SK-N-SH (cell line): ENCODE measurements at regions not wholly inside any gene's neighbourhood (a gene's known extent, or its start where the extent isn't known, plus 50 kb on each side); places are given as distances from the start of the nearest gene placed in this dataset.

ENCODE experiments used
- CTCF ChIA-PET: fragments of 300-600, 350-600 bp; formaldehyde crosslinking; extraction: SDS; loops from one replicate; lab custom pipeline; 2021; lab: Yijun Ruan, JAX
- POLR2A ChIA-PET: fragments of 350-600 bp; sonication (Branson Sonifier 250); formaldehyde crosslinking; extraction: SDS; loops from one replicate; lab custom pipeline; 2020; ENCODE audit warnings: antibody characterized with exemption, inconsistent platforms; lab: Yijun Ruan, JAX
- DNase-seq: peaks from one replicate; pipeline ENCODE4 v3.0.0; 2012
- H2AFZ ChIP-seq: fragments of 200-600 bp; sonication (generic); 2 replicates; pipeline ENCODE4 v1.8.1; 2016; ENCODE audit warnings: antibody characterized with exemption, mild to moderate bottlenecking, low read depth
- H3F3A ChIP-seq: fragments of 200-600 bp; sonication (generic); replicated peaks from 2 replicates; pipeline ENCODE3; 2016; ENCODE audit warnings: antibody characterized with exemption, mild to moderate bottlenecking; ENCODE audit not compliant: insufficient read depth
- H3K27ac ChIP-seq, 2 experiments: fragments of 200-500 bp in 1 of 2; fragments of 200-600 bp in 1 of 2; sonication (Bioruptor generic) in 1 of 2; sonication (generic), shearing (Covaris generic) in 1 of 2; 2 replicates each; pipeline versions ENCODE4 v1.5.1 to v1.6.1; 2014 to 2016; ENCODE audit warnings: low read depth in 2 of 2, inconsistent platforms in 1 of 2, low read length in 1 of 2, mild to moderate bottlenecking in 1 of 2, mixed read lengths in 1 of 2
- H3K27me3 ChIP-seq: fragments of 200-600 bp; sonication (generic), shearing (Covaris generic); 2 replicates; pipeline ENCODE4 v1.6.1; 2016; ENCODE audit warnings: mixed run types; ENCODE audit not compliant: insufficient read depth
- H3K36me3 ChIP-seq, 2 experiments: fragments of 200-500 bp in 1 of 2; fragments of 200-600 bp in 1 of 2; sonication (Bioruptor generic) in 1 of 2; sonication (generic) in 1 of 2; replicated peaks in 1 of 2; 2 replicates each; pipeline versions ENCODE3 to v1.5.1; 2014 to 2016; ENCODE audit warnings: low read length in 1 of 2, mild to moderate bottlenecking in 1 of 2; ENCODE audit not compliant: insufficient read depth in 2 of 2, control insufficient read depth in 1 of 2
- H3K4me1 ChIP-seq, 2 experiments: fragments of 200-500 bp in 1 of 2; fragments of 200-600 bp in 1 of 2; sonication (Bioruptor generic) in 1 of 2; sonication (generic), shearing (Covaris generic) in 1 of 2; 2 replicates each; pipeline versions ENCODE4 v1.5.1 to v1.6.1; 2014 to 2016; ENCODE audit warnings: low read depth in 1 of 2, low read length in 1 of 2, mixed run types in 1 of 2; ENCODE audit not compliant: insufficient read depth in 2 of 2, control insufficient read depth in 1 of 2
- H3K4me2 ChIP-seq: fragments of 200-600 bp; sonication (generic), shearing (Covaris generic); 2 replicates; pipeline ENCODE4 v1.6.1; 2017; ENCODE audit warnings: mixed run types
- H3K4me3 ChIP-seq, 2 experiments: fragments of 200-500 bp in 1 of 2; fragments of 200-600 bp in 1 of 2; sonication (Bioruptor generic) in 1 of 2; sonication (generic), shearing (Covaris generic) in 1 of 2; 2 replicates each; pipeline versions ENCODE4 v1.5.1 to v1.8.1; 2014 to 2016; ENCODE audit warnings: low read depth in 2 of 2, inconsistent platforms in 1 of 2, low read length in 1 of 2, mild to moderate bottlenecking in 1 of 2, mixed read lengths in 1 of 2, moderate library complexity in 1 of 2
- H3K79me2 ChIP-seq: fragments of 200-600 bp; sonication (generic); 2 replicates; pipeline ENCODE4 v1.8.1; 2017; ENCODE audit warnings: mild to moderate bottlenecking; ENCODE audit not compliant: insufficient read depth
- H3K9ac ChIP-seq: fragments of 200-600 bp; sonication (generic); 2 replicates; pipeline ENCODE4 v1.6.1; 2017; ENCODE audit warnings: mixed run types
- H3K9me2 ChIP-seq: fragments of 200-600 bp; sonication (generic); 2 replicates; pipeline ENCODE4 v1.6.1; 2017; ENCODE audit warnings: mixed run types
- H3K9me3 ChIP-seq: fragments of 200-600 bp; sonication (generic); 2 replicates; pipeline ENCODE4 v1.6.1; 2017; ENCODE audit warnings: mixed run types, mild to moderate bottlenecking, moderate library complexity
- H4K20me1 ChIP-seq: fragments of 200-600 bp; sonication (generic); 2 replicates; pipeline ENCODE4 v1.6.1; 2017; ENCODE audit warnings: mild to moderate bottlenecking, mixed run types; ENCODE audit not compliant: insufficient read depth
- CHD2 ChIP-seq: fragments of 150-350 bp; IDR thresholded peaks from 2 replicates; pipeline ENCODE4 v1.6.1; 2018; ENCODE audit warnings: low read length; ENCODE audit not compliant: partially characterized antibody
- FOXJ3 ChIP-seq: sonication (generic); formaldehyde crosslinking; IDR thresholded peaks from 2 replicates; pipeline ENCODE4 v1.5.1; 2020; ENCODE audit warnings: mild to moderate bottlenecking, missing genetic modification reagents
- GABPA ChIP-seq: IDR thresholded peaks from 2 replicates; pipeline ENCODE4 v1.4.0; 2012; ENCODE audit warnings: low read depth, mild to moderate bottlenecking
- JUND ChIP-seq: IDR thresholded peaks from 2 replicates; pipeline ENCODE4 v1.4.0; 2012
- MEF2A ChIP-seq: IDR thresholded peaks from 2 replicates; pipeline ENCODE4 v1.4.0; 2012; ENCODE audit warnings: low read depth, borderline replicate concordance
- MXI1 ChIP-seq: IDR thresholded peaks from 2 replicates; pipeline ENCODE4 v1.6.1; 2012; ENCODE audit warnings: mild to moderate bottlenecking, low read depth, low read length, improper control_type of control experiment
- POLR2AphosphoS5 ChIP-seq: IDR thresholded peaks from 2 replicates; pipeline ENCODE4 v1.6.1; 2012; ENCODE audit warnings: low read depth, low read length
- RCOR1 ChIP-seq: fragments of 150-350 bp; IDR thresholded peaks from 2 replicates; pipeline ENCODE4 v1.6.1; 2017; ENCODE audit warnings: antibody characterized with exemption, low read length
- RFX5 ChIP-seq: IDR thresholded peaks from 2 replicates; pipeline ENCODE4 v1.6.1; 2012; ENCODE audit warnings: mild to moderate bottlenecking, improper control_type of control experiment, low read length
- TAF1 ChIP-seq: IDR thresholded peaks from 2 replicates; pipeline ENCODE4 v1.6.1; 2012; ENCODE audit warnings: low read depth, mild to moderate bottlenecking, low read length, moderate library complexity, borderline replicate concordance
- USF1 ChIP-seq: IDR thresholded peaks from 2 replicates; pipeline ENCODE4 v1.4.0; 2012; ENCODE audit warnings: low read depth, borderline replicate concordance
- USF2 ChIP-seq: fragments of 150-350 bp; IDR thresholded peaks from 2 replicates; pipeline ENCODE4 v1.6.1; 2017; ENCODE audit warnings: antibody characterized with exemption, low read length, low read depth, borderline replicate concordance
- WGBS: methylation state at CpG from one replicate; pipeline ENCODE4 v1.1.6; 2017; ENCODE audit warnings: low lambda C conversion rate; 5-methylcytosine and 5-hydroxymethylcytosine counted together

GRCh38 chr5:74957029-74957784 lies 91.0 kb upstream of the FAM169A start:
- Histone ChIP-seq H3K4me2 (no peak overlapping the region), H3K36me3 (no peaks in the 10 kb centered on the region), H3K9me3 (no peaks in the 10 kb centered on the region), H3K79me2 (no peaks in the 10 kb centered on the region), H4K20me1 (no peaks in the 10 kb centered on the region), H3K4me1 (no peaks in the 10 kb centered on the region; a peak in 1 of 4 replicates), H3K9me2 (no peaks in the 10 kb centered on the region), H3K9ac (no peak overlapping the region), H3K4me3 (no peak overlapping the region), H3F3A (no peaks in the 10 kb centered on the region)
- no peak for DNase-seq
- POLR2A ChIA-PET = no interaction called here
- CTCF ChIA-PET = interaction anchor here (1.2 kb wide), 1 partner anchor 9 kb away, joined by 3 read pairs; no protein-coding TSS in a partner anchor
- TF ChIP-seq JUND = no peak
- no peak for TF ChIP-seq GABPA
- TF ChIP-seq RFX5 = no peak
- TF ChIP-seq, all 33 proteins: peak for 0
- H3K27me3 ChIP-seq = no peaks in the 10 kb centered on the region
- no peak overlapping the region for H3K27ac ChIP-seq
- H2AFZ ChIP-seq = no peak overlapping the region
- 75% methylated on average over 5 of the region's 5 CpGs for WGBS

- Histone ChIP-seq H3K27me3 (no peaks in the 10 kb centered on the region), H3K79me2 (no peaks in the 10 kb centered on the region), H3F3A (no peaks in the 10 kb centered on the region), H3K4me3 (no peak overlapping the region), H3K4me1 (no peaks in the 10 kb centered on the region; a peak in 1 of 4 replicates), H3K9ac (no peak overlapping the region), H3K27ac (no peak overlapping the region), H3K9me2 (no peaks in the 10 kb centered on the region), H3K36me3 (no peaks in the 10 kb centered on the region), H4K20me1 (no peaks in the 10 kb centered on the region), H3K9me3 (no peaks in the 10 kb centered on the region), H3K4me2 (no peak overlapping the region), H2AFZ (no peak overlapping the region)
- ChIA-PET POLR2A (no interaction called here), CTCF (no interaction called here)
- WGBS = 85% methylated on average over 4 of the region's 4 CpGs
- TF ChIP-seq RCOR1 (no peak), USF2 (no peak), USF1 (no peak), MEF2A (no peak), MXI1 (no peak), CHD2 (no peak), POLR2AphosphoS5 (no peak), TAF1 (no peak), FOXJ3 (CRISPR knock-in tag) (no peak)
- DNase-seq = no peak
Measured at GRCh38 chr5:74956278-74956677, 90.1 kb upstream of the FAM169A start.
